A549 (cell line): ENCODE measurements at regions not wholly inside any gene's neighbourhood (a gene's known extent, or its start where the extent isn't known, plus 50 kb on each side); places are given as distances from the start of the nearest gene placed in this dataset.

Source experiments
- ATAC-seq, 2 experiments: fragments of 200-7000 bp in 1 of 2; fragments of >200 bp in 1 of 2; cut with Nextera tagmentation in 1 of 2; cut with Tn5 transposase in 1 of 2; 3 replicates each; pipeline versions ENCODE4 v1.8.0 to v1.9.1; 2018 to 2020; ENCODE audit warnings: mild to moderate bottlenecking in 1 of 2, moderate library complexity in 1 of 2
- CTCF ChIA-PET: fragments of 300-600 bp; sonication (Branson Sonifier 250); formaldehyde crosslinking; extraction: SDS; loops from one replicate; lab custom pipeline; 2021; ENCODE audit warnings: antibody characterized with exemption, inconsistent platforms; lab: Yijun Ruan, JAX
- POLR2A ChIA-PET: fragments of 350-600 bp; formaldehyde crosslinking; extraction: SDS; loops from one replicate; lab custom pipeline; 2021; ENCODE audit warnings: antibody characterized with exemption, inconsistent platforms; lab: Yijun Ruan, JAX
- DNase-seq, 2 experiments: peaks; one replicate each; pipeline versions ENCODE4 v3.0.0 to v3.0.0-alpha.2; 2011 to 2016; ENCODE audit warnings: low read depth in 1 of 2, low spot score in 1 of 2
- FAIRE-seq: peaks from 2 replicates; lab custom pipeline; 2011; peaks lifted over from hg19 to GRCh38; lab: Jason Lieb, UNC
- H3K27ac ChIP-seq, 2 experiments: fragments of >200 bp; sonication (Bioruptor Twin); formaldehyde crosslinking; 3 replicates each; pipeline ENCODE4 v1.5.1; 2016 to 2017
- H3K4me1 ChIP-seq: fragments of >200 bp; sonication (Bioruptor Twin); formaldehyde crosslinking; 3 replicates; pipeline ENCODE4 v1.6.1; 2016
- H3K4me2 ChIP-seq: fragments of >200 bp; sonication (Bioruptor Twin); formaldehyde crosslinking; 3 replicates; pipeline ENCODE4 v1.6.1; 2016
- H3K4me3 ChIP-seq: fragments of >200 bp; sonication (Bioruptor Twin); formaldehyde crosslinking; 3 replicates; pipeline ENCODE4 v1.5.1; 2016
- H3K9me3 ChIP-seq: fragments of >200 bp; sonication (Bioruptor Twin); formaldehyde crosslinking; 3 replicates; pipeline ENCODE4 v1.6.1; 2016
- CEBPB ChIP-seq, 2 experiments: fragments of >200 bp in 1 of 2; sonication (Bioruptor Twin) in 1 of 2; formaldehyde crosslinking in 1 of 2; IDR thresholded peaks; 2 replicates each; pipeline ENCODE4 v1.6.1; 2012 to 2016
- CHD2 ChIP-seq: fragments of 150-350 bp; IDR thresholded peaks from 2 replicates; pipeline ENCODE4 v1.6.1; 2014; ENCODE audit warnings: low read length; ENCODE audit not compliant: partially characterized antibody
- CHD4 ChIP-seq: fragments of 200-600 bp; sonication (generic); IDR thresholded peaks from 2 replicates; pipeline ENCODE4 v1.6.1; 2016; ENCODE audit warnings: antibody characterized with exemption, mild to moderate bottlenecking, borderline replicate concordance
- EHMT2 ChIP-seq: fragments of 200-600 bp; sonication (generic); IDR thresholded peaks from 2 replicates; pipeline ENCODE4 v1.6.1; 2016; ENCODE audit warnings: antibody characterized with exemption, low read depth, mild to moderate bottlenecking, moderate library complexity
- ELK1 ChIP-seq: fragments of 150-350 bp; IDR thresholded peaks from 2 replicates; pipeline ENCODE4 v1.6.1; 2014; ENCODE audit warnings: low read depth, mild to moderate bottlenecking, low read length
- EP300 ChIP-seq, 2 experiments: fragments of >200 bp; sonication (Bioruptor Twin); formaldehyde crosslinking; IDR thresholded peaks; 2 replicates in 1 of 2; 3 replicates in 1 of 2; pipeline ENCODE4 v1.6.1; 2016 to 2017
- FOSB ChIP-seq: fragments of 250-450 bp; sonication (Bioruptor Pico); IDR thresholded peaks from 2 replicates; pipeline ENCODE4 v1.5.0; 2020; ENCODE audit warnings: mild to moderate bottlenecking, moderate library complexity
- GATA3 ChIP-seq: IDR thresholded peaks from 2 replicates; pipeline ENCODE4 v1.6.1; 2012; ENCODE audit warnings: borderline replicate concordance
- HDAC2 ChIP-seq: fragments of 200-600 bp; sonication (generic); IDR thresholded peaks from 2 replicates; pipeline ENCODE4 v1.6.1; 2016
- HOXB13 ChIP-seq: fragments of 250-450 bp; sonication (Bioruptor Pico); IDR thresholded peaks from 2 replicates; pipeline ENCODE4 v1.5.0; 2020; ENCODE audit warnings: low read depth, mild to moderate bottlenecking, moderate library complexity
- HOXB5 ChIP-seq: fragments of 250-450 bp; sonication (Bioruptor Pico); IDR thresholded peaks from 2 replicates; pipeline ENCODE4 v1.5.0; 2020; ENCODE audit warnings: mild to moderate bottlenecking, moderate library complexity
- NPAS2 ChIP-seq: fragments of 250-450 bp; sonication (Bioruptor Pico); IDR thresholded peaks from 2 replicates; pipeline ENCODE4 v1.8.0; 2022; ENCODE audit warnings: mild to moderate bottlenecking, moderate library complexity, borderline replicate concordance
- NR3C1 ChIP-seq: fragments of >200 bp; sonication (Bioruptor Twin); formaldehyde crosslinking; IDR thresholded peaks from 3 replicates; pipeline ENCODE4 v1.6.1; 2017
- PHF8 ChIP-seq: fragments of 200-600 bp; sonication (generic); IDR thresholded peaks from 2 replicates; pipeline ENCODE4 v1.6.1; 2016; ENCODE audit warnings: low read depth, mild to moderate bottlenecking, antibody characterized with exemption, moderate library complexity, borderline replicate concordance
- POLR2A ChIP-seq: IDR thresholded peaks from 2 replicates; pipeline ENCODE4 v1.6.1; 2012; ENCODE audit warnings: mild to moderate bottlenecking, low read length
- RARB ChIP-seq: fragments of 250-450 bp; sonication (Bioruptor Pico); IDR thresholded peaks from 2 replicates; pipeline ENCODE4 v1.8.0; 2021; ENCODE audit warnings: mild to moderate bottlenecking, moderate library complexity
- RCOR1 ChIP-seq: fragments of 150-350 bp; IDR thresholded peaks from 2 replicates; pipeline ENCODE4 v1.6.1; 2014; ENCODE audit warnings: antibody characterized with exemption, low read length, low read depth
- RNF2 ChIP-seq: fragments of 200-600 bp; sonication (generic); IDR thresholded peaks from 2 replicates; pipeline ENCODE4 v1.6.1; 2016; ENCODE audit warnings: low read depth, mild to moderate bottlenecking, antibody characterized with exemption, moderate library complexity, borderline replicate concordance
- SREBF2 ChIP-seq: fragments of 450-650 bp; IDR thresholded peaks from 2 replicates; pipeline ENCODE4 v1.6.1; 2014; ENCODE audit warnings: mild to moderate bottlenecking, moderate library complexity
- USF2 ChIP-seq: fragments of 450-650 bp; IDR thresholded peaks from 2 replicates; pipeline ENCODE4 v1.6.1; 2014; ENCODE audit warnings: antibody characterized with exemption
- ZC3H11A ChIP-seq: fragments of 450-650 bp; IDR thresholded peaks from 2 replicates; pipeline ENCODE4 v1.6.1; 2014; ENCODE audit warnings: antibody characterized with exemption, mild to moderate bottlenecking
- ZNF302 ChIP-seq: fragments of 250-450 bp; sonication (Bioruptor Pico); IDR thresholded peaks from 2 replicates; pipeline ENCODE4 v1.9.0; 2021; ENCODE audit warnings: inconsistent platforms, mild to moderate bottlenecking, moderate library complexity
- WGBS: methylation state at CpG from one replicate; pipeline ENCODE4 v1.1.6; 2017; ENCODE audit errors: missing lambda C conversion rate; 5-methylcytosine and 5-hydroxymethylcytosine counted together
- TF ChIP-seq, protein P1 (sequence below): fragments of >200 bp; sonication (Bioruptor Twin); formaldehyde crosslinking; IDR thresholded peaks from 3 replicates; pipeline ENCODE4 v1.6.1; 2016
- TF ChIP-seq, protein P2 (sequence below): fragments of 200-600 bp; sonication (generic); IDR thresholded peaks from 2 replicates; pipeline ENCODE4 v1.6.1; 2016; ENCODE audit warnings: antibody characterized with exemption, mild to moderate bottlenecking, moderate library complexity

- no peaks in the 10 kb centered on the region for H3K9me3 ChIP-seq
- no peak overlapping the region for H3K27ac ChIP-seq
- H3K4me2 ChIP-seq: no peak overlapping the region
- no peak for TF ChIP-seq SREBF2
- no peak for TF ChIP-seq EHMT2
- no peak for TF ChIP-seq NR3C1
- H3K4me3 ChIP-seq: no peak overlapping the region
- WGBS: 40% methylated on average over 1 of the region's 1 CpG
- DNase-seq (no peak), FAIRE-seq (no peak), ATAC-seq (no peak)
- ChIA-PET CTCF (no interaction called here), POLR2A (no interaction called here)
- no peaks in the 10 kb centered on the region for H3K4me1 ChIP-seq
These were observed 352.3 kb upstream of the EEF2KMT start for GRCh38 chr16:5449901-5450300.

DNA sequence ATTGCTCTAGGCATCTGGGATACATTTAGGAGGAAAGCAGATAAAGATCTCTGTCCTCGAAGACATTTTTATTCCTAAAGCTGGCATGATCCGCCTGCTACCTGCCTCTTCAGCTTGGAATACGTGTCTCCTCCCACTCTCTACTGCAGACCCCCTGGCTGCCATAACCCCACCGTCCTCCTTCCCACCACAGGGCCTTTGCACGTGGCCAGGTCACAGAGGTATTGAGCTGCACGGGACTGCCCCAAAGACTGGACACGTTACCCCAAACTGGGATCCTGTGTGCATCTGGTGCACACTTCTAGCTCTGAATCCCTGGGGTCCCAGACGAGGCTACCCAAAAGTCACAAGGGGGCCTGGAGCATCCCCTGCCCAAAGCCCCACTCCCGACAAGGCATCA lies 351.2 kb upstream of the EEF2KMT start:
- Histone ChIP-seq H3K9me3 (no peaks in the 10 kb centered on the region), H3K27ac (no peak overlapping the region), H3K4me3 (no peak overlapping the region), H3K4me1 (no peaks in the 10 kb centered on the region), H3K4me2 (no peak overlapping the region)
- ChIA-PET POLR2A (no interaction called here), CTCF (interaction anchor here (0.9 kb wide), 1 partner anchor 41 kb away, joined by 3 read pairs; no protein-coding TSS in a partner anchor)
- ATAC-seq (no peak), DNase-seq (no peak), FAIRE-seq (no peak)
- WGBS: 0% methylated on average over 9 of the region's 9 CpGs
- TF ChIP-seq CHD4 (no peak), POLR2A (no peak), FOSB (no peak), RARB (no peak), USF2 (no peak), RCOR1 (no peak), RNF2 (no peak), EP300 (IDR thresholded peaks at IDR 0.05) (no peak), PHF8 (no peak), ZNF302 (CRISPR knock-in tag) (no peak), HOXB5 (no peak), HDAC2 (no peak), CEBPB (IDR thresholded peaks at IDR 0.05) (no peak), ELK1 (no peak), GATA3 (no peak), CHD2 (no peak), HOXB13 (CRISPR knock-in tag) (no peak)
- TF ChIP-seq, protein P1, sequence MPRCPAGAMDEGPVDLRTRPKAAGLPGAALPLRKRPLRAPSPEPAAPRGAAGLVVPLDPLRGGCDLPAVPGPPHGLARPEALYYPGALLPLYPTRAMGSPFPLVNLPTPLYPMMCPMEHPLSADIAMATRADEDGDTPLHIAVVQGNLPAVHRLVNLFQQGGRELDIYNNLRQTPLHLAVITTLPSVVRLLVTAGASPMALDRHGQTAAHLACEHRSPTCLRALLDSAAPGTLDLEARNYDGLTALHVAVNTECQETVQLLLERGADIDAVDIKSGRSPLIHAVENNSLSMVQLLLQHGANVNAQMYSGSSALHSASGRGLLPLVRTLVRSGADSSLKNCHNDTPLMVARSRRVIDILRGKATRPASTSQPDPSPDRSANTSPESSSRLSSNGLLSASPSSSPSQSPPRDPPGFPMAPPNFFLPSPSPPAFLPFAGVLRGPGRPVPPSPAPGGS: no peak

GRCh38 chr16:5447734-5448133 lies 350.1 kb upstream of the EEF2KMT start:
- 4% methylated on average over 4 of the region's 4 CpGs for WGBS
- Histone ChIP-seq H3K4me1 (no peaks in the 10 kb centered on the region), H3K4me2 (no peak overlapping the region), H3K27ac (no peak overlapping the region), H3K4me3 (no peak overlapping the region), H3K9me3 (no peaks in the 10 kb centered on the region)
- ChIA-PET POLR2A (no interaction called here), CTCF (no interaction called here)
- DNase-seq (no peak), ATAC-seq (no peak), FAIRE-seq (no peak)
- TF ChIP-seq CHD2: no peak
- no peak for TF ChIP-seq EP300 (IDR thresholded peaks at IDR 0.05)
- TF ChIP-seq, protein P1: no peak
- TF ChIP-seq PHF8: no peak
- TF ChIP-seq USF2: no peak
- no peak for TF ChIP-seq ZC3H11A
- TF ChIP-seq NPAS2: no peak
- TF ChIP-seq, protein P2, sequence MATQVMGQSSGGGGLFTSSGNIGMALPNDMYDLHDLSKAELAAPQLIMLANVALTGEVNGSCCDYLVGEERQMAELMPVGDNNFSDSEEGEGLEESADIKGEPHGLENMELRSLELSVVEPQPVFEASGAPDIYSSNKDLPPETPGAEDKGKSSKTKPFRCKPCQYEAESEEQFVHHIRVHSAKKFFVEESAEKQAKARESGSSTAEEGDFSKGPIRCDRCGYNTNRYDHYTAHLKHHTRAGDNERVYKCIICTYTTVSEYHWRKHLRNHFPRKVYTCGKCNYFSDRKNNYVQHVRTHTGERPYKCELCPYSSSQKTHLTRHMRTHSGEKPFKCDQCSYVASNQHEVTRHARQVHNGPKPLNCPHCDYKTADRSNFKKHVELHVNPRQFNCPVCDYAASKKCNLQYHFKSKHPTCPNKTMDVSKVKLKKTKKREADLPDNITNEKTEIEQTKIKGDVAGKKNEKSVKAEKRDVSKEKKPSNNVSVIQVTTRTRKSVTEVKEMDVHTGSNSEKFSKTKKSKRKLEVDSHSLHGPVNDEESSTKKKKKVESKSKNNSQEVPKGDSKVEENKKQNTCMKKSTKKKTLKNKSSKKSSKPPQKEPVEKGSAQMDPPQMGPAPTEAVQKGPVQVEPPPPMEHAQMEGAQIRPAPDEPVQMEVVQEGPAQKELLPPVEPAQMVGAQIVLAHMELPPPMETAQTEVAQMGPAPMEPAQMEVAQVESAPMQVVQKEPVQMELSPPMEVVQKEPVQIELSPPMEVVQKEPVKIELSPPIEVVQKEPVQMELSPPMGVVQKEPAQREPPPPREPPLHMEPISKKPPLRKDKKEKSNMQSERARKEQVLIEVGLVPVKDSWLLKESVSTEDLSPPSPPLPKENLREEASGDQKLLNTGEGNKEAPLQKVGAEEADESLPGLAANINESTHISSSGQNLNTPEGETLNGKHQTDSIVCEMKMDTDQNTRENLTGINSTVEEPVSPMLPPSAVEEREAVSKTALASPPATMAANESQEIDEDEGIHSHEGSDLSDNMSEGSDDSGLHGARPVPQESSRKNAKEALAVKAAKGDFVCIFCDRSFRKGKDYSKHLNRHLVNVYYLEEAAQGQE: no peak
- no peak for TF ChIP-seq ELK1
